ENCODE measurements at regions not wholly inside any gene's neighbourhood (a gene's known extent, or its start where the extent isn't known, plus 50 kb on each side); places are given as distances from the start of the nearest gene placed in this dataset.

GRCh38 chr20:7540923-7541322 lies 399.3 kb downstream of the HAO1 start:
- no peak for TF ChIP-seq CTCF (conservative IDR thresholded peaks at IDR 0.05 in 1 of 2, IDR thresholded peaks at IDR 0.05 in 1 of 2; ENCODE audit: extremely low read depth in 1 of 2, insufficient read depth in 1 of 2, low read depth in 1 of 2, low read length in 2 of 2)
- TF ChIP-seq EZH2 (IDR thresholded peaks at IDR 0.05; ENCODE audit: borderline replicate concordance, low read length), result no peak

Measured in mammary epithelial cell (primary cell).